ENCODE measurements at regions not wholly inside any gene's neighbourhood (a gene's known extent, or its start where the extent isn't known, plus 50 kb on each side); places are given as distances from the start of the nearest gene placed in this dataset.
"Not testable (repeated sequence)": the region's sequence is repeated elsewhere in the genome, so short reads cannot be mapped to it uniquely, and the experiment has no call there.

DNA sequence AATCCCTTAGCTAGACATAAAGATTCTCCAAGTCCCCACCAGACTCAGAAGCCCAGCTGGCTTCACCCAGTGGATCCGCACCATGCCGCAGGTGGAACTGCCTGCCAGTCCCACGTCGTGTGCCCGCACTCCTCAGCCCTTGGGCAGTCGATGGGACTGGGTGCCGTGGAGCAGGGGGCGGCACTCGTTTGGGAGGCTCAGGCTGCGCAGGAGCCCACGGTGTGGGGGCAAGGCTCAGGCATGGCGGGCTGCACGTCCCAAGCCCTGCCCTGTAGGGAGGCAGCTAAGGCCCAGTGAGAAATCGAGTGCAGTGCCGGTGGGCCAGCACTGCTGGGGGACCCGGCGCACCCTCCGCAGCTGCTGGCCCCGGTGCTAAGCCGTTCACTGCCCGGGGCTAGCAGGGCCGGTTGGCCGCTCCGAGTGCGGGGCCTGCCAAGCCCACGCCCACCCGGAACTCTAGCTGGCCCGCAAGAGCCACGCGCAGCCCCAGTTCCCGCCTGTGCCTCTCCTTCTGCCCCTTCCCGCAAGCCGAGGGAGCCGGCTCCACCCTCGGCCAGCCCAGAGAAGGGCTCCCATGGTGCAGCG, 95.9 kb upstream of the DTNBP1 start:
- no peak for DNase-seq

DNA sequence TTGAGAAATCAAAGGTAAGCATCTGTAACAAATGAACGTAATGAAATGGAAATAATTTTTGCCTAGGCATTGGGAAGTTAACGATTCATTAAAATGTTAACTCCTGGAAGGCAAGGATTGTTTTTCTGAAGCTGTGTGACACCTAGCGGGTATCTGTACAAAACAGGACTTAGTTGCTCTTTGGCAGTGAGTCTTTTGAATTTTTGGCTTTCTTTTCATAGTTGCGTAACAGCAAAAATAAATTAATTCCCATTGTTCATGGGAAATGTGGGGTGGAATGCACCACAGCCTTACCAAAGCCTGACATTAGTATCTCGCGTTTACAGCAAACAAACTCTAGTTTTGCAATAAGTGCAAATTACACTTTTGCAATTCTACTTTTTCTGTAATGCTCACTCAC, 92.7 kb upstream of the DTNBP1 start:
- DNase-seq, result no peak

DNA sequence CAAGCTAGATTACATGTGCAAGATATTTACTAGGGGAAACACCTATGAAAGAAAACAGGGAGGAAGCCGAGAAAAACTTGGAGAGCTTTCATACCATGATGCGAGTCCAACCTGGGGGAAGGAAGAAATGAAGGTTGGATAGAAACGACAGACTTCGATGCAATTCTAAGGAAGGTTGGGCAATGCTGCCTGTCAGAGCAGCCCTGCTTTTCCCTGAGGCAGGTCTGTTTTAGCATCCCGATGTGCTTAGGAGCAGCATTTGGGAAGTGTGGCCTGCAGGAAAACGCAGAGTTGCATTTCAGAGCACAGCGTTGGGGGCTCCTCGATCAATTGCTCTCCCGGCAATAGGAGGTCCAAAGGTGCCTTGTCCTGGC, 91.9 kb upstream of the DTNBP1 start:
- no peak for DNase-seq

DNA sequence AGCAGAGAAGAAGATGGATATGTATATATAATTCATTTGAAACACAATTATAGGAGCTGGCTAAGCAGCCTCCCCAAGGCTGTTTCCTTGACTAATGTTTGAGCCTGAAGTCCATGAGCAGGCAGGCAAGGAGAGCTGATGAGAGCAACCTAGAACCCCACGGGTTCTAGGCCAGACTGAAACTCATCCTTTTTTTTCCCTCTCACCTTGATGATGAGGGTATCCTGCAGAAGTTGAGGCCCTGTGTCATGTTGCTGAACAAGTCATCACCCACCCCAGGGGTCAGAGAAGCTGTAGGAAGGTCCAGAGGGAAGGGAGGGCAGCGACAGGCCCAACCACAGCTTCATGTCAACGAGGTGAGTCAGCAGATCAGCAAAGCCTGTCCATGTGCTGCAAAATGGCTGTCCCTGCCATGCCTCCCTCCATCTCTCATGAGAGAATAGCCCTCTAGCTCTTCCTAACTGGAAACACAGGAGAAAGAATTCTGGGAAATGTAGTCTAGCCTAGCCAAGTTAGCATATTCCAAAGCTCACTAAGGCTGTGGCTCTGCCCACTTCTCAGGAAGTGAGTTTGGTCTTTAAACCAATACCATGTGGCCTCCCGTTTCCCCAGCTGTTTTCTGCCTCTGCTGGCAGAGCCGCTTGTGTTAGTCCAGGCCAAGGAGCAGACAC, 91.3 kb upstream of the DTNBP1 start:
- DNase-seq, result no peak

DNA sequence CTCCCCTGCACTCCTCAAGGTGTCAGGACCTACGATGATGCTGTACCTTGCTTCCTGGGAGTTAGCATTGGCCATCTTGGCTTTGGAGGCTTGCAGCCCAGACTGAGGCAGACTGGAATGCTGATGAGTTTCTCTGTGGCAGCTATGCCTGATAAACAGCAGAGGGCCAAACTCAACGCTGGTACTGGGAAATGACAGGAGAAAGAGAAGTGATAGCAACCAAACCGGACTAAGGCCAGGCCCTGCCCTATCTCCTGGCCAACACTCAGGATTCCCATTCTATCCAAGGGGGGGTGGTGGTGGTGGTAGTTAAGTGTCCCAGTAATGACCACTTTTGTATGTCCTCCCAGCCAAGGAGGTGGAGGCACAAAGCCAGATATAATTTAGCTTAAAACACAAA, 90.0 kb upstream of the DTNBP1 start:
- DNase-seq, result peak in 1 of 2 donors; percentile 4

DNA sequence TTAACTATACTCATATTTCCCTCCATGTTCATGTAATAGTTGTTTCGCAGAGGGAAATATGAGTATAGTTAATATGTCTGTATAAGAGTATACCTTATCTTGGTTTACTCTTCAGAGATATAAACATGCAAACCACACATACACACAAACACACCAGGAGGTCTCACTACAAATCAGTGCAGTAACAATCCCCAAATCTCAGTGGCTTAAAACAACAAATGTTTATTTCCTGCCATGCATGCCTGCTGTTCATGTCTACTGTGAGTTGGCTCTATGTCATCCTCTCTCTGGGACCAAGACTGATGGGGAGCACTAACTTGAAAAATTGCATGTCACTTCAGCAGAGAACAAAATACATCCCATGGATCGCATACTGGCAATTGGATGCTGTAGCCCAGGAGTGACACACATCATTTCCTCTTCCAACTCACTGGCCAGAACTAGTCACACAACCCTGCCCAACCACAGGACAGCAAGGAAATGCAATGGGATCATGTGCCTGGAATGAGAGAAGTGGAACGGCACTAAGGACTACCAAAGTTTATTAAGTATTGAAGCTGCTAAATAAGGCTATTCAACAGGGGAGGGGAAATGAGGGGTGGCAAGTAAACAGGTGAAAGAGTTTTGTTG, 89.0 kb upstream of the DTNBP1 start:
- DNase-seq, result peak; percentile 9 to 14

DNA sequence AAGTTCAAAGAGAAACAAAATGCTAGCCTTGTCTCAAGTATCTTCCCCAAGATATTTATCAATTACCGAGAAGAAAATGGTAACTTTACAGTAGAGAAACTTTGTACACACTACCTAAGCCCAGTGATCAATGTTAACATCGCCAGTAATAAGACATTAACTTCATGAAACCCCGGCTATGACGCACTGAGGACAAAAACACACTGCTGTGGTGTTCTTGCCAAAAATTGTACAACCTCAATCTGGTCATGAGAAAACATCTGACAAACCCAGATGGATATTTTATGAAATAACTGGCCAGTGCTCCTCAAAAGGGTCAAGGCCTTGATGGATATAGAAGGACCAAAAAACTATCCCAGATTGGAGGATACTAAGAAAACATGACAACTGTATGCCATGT, 85.5 kb upstream of the DTNBP1 start:
- DNase-seq, result no peak

DNA sequence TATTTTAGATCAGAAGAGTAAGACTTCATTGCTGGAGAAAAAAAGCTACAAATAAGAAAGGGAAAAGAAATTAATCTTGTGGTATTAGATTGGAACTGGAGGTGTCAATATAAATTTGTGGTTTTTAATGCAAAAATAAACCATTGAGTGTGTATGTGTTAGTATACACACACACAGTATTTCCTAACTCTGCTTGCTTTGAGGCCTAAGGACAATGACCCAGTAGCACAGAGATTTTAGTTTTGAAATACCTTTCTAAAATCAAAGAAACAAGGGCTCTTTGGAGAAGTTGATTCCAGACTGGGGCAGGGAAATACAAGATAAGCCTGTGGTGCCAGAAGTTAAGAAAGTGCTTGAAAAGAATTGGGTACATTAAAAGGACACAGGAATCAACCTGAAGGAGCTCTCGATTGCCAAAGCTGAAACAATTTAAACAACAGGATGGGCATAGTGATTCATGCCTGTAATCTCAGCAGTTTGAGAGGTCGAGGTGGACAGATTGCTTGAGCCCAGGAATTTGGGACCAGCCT, 84.6 kb upstream of the DTNBP1 start:
- DNase-seq, result no peak

DNA sequence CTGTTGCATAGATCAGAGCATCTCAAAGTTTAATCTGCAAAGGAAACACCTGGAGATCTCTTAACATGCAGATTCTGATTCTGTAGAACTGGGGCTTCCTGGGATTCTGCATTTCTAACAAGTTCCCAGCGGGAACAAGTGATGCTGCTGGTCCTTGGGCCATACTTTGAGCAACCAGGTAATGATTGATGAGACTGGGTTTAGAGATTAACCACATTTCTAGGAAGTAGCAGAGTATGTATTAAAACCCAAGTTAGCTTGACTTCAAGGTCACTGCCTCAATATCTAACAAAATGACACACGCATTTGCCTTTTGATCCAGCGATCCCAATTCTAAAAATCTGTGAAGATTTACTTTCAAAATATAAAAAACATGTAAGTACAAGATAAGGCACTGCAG, 83.0 kb upstream of the DTNBP1 start:
- no peak for DNase-seq

DNA sequence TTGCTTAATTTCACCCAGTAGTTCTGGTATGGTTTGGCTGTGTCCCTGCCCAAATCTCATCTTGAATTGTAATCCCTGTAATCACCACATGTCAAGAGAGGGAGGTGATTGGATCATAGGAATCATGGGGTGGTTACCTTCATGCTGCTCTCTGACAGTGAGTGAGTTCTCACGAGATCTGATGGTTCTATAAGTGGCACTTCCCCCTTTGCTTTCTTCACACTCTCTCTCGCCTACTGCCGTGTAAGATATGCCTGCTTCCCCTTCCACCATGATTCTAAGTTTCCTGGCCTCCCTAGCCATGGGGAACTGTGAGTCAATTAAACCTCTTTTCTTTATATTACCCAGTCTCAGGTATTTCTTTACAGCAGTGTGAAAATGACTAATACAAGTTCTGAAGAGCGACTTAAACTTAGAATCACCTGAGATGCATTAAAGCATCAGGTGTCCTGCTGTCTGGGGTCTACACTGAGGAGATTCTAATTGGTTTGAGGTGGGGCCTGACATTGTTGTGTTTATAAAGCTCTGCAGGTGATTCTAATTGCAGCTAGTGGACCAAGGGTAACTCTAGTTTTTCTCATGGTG, 82.1 kb upstream of the DTNBP1 start:
- DNase-seq, result peak; percentile 73 to 77

DNA sequence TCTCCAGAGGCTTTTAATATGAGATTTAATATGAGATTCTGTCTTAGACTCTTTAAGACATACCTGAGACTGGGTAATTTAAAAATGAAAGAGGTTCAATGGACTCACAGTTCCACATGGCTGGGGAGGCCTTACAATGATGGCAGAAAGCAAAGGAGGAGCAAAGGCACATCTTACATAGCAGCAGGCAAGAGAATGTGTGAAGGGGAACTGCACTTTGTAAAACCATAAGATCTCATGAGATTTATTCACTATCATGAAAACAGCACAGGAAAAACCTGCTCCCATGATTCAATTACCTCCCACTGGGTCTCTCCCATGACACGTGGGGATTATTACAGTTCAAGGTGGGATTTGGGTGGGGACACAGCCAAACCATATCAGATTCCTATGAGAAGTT, 79.2 kb upstream of the DTNBP1 start:
- not testable (repeated sequence) for DNase-seq

DNA sequence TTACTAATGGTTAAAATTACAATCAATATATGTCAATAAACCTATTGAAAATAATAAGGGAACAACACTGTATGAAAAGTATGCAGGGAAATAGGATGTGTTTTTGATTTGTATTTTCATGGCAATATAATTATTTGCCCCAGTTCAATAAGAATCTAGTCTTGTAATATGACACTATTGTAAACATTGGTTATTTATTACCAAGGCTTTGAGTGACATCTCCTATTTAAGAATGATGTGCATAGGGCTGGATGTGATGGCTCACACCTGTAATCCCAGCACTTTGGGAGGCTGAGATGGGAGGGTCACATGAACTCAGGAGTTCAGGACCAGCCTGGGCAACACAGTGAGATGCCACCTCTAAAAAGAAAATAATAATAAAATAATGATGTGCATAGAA, 78.6 kb upstream of the DTNBP1 start:
- no peak for DNase-seq

DNA sequence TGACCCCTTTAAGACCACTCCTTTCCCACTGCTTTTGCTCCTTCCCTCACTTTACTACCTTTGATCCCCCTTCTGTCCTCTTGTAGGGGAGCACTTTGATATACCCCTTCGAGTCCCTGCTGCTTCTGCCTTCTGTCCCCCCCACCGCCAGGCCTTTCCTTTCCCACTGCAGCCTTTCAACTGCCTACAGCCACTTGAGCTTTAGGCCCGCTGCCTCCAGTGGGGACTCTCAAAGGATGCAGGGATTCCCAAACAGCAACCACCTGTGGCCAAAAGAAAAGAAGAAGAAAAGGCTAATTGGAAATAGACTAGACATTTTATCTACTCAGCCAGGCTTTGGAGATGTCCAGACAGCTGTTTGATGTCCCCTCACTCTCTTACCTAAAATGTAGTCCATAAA, 77.0 kb upstream of the DTNBP1 start:
- no peak for DNase-seq

DNA sequence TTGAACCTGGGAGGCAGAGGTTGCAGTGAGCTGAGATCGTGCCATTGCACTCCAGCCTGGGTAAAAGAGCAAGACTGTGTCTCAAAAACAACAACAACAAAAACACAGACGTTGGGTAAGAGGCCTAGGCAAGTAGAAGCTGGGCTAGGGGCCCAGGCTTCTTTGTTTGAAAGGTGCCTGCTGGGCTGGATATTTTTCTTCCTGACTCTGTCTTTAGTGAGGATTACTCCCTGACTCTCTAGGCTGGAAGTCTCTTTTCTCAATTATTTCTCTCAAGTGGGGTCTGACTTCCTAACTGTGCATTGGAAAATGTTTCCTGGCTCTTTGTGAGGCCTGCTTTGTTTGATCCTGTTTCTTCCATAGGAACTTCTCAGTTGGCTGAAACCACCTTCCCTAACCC, 76.5 kb upstream of the DTNBP1 start:
- DNase-seq, result no peak

DNA sequence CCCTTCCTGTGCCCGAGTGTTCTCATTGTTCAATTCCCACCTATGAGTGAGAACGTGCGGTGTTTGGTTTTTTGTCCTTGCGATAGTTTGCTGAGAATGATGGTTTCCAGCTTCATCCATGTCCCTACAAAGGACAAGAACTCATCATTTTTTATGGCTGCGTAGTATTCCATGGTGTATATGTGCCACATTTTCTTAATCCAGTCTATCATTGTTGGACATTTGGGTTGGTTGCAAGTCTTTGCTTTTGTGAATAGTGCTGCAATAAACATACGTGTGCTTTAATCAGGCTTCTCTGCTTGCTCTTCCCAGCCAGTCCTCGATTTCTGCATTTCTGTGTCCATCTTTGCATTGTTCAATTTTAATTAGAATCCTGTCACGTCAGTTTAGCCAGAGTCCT, 75.4 kb upstream of the DTNBP1 start:
- DNase-seq, result not testable (repeated sequence)

DNA sequence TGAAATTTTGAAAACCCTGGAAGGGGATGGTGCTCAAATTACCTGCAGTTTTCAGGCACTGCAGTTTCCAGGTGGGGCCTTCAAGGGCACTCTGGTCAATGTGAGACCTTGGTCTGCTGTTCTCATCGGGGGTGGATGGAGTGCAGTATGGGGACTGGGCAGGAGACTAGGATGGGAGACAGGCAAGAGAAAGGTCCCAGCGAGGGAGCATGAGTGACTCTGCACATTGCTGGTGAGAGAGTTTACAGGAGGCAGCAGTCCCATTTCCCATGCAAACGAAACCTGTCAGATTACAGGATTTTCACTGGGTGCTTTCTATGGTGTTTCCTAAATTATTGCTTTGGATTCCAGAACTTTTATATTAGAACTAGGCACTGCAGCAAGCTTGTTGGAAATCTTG, 73.5 kb upstream of the DTNBP1 start:
- no peak for DNase-seq

DNA sequence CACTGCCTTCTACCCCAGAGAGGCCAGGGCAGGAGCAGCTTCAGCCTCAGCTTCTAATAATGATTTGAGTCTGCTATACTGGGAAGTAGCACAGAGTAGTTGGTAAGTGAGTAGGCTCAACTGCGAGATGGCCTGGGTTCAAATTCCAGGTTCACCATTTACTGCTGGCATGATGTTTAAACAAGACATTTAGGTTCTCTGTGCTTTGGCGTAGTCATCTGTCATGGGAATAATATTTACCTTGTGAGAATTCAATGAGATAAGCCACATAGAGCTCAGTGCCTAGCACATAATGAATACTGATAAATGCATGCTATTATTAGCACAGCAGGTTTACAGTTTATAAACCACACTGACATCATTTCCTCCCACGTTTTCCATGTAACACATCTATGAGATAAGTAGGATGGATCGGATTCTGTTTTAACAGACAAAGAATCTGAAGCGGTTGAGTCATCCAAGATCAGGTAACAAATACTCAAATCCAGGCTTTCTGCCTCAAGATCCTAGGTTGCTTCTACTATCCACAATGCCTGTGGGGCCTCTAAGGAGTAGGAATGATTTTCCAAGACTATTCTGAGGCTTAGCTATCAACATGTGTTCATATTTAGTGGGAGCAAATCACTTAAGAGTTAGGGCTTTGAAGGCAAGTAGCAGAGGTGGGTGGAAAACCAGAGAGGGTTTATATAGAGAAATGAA, 72.9 kb upstream of the DTNBP1 start:
- no peak for DNase-seq

DNA sequence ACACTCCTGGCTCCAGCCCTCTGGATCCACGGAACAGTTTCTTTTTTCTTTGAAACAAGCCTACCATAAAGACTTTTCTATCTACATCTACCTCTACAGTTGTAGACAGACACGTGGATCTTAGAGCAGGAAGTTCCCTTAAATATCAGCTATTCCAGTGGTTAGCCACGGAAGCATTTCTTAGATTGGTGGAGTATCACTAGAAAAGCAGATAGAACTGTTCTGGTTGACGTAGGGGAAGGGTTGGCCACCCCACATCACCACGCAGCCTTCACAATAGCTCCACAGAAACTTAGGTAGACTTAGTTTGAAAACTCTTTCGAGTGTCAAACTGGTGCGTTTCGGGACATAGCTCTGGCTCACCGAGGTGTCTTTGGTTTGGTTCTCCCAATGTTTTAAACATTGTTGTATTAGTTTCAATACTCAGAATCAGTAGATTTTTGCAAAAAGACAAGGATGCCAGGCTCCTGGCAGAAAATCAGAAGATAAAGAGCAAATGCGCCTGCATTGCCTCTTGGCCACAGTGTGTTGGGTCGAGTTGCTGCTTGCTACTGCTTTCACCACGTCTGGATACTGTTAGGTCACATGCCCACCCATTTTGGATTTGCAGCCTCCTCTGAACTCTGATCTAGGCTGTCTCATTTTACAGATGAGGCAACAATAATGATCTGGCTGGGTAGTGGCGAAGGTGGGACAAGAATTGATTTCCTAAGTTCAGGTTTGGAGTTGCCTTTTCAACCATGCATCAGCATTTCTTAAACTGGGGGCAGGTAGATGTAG, 71.5 kb upstream of the DTNBP1 start:
- no peak for DNase-seq

DNA sequence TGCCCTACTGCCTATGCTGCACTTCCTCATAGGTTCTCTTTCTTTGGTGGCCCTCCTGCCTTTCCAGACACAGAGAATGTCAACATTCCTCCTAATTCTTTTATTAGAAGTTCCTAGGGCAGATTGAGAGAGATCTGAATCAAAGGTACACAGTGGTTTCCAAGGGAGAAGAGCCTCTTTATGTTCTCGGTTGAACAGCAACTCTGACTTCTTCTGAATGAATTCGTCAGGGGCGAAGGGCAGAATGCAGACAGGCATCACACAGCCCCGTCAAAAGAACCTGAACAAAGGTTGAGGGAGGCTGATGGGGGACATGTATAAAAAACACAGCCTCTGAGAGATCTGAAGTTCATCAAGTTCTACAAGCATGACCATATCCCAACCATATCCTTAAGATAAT, 68.1 kb upstream of the DTNBP1 start:
- DNase-seq, result no peak

DNA sequence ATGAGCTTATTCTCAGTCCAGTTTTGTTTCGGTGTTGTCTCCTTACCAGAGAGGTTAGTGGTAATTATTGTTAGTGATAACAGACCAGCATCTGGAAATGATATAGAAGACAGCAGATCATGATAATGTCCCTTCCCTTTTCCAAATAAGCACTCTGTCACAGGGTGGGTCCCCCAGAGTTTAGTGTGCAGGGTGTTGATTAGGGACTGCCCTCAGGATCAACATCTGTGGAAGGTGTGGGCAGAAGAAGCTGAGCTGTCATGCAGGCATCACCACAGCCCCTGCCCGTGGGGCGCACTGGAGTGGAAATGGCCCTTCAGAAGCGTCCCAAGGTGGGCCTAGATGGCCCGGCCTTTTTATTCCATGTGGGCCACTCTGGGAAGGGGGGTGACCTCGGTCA, 67.6 kb upstream of the DTNBP1 start:
- no peak for DNase-seq

DNA sequence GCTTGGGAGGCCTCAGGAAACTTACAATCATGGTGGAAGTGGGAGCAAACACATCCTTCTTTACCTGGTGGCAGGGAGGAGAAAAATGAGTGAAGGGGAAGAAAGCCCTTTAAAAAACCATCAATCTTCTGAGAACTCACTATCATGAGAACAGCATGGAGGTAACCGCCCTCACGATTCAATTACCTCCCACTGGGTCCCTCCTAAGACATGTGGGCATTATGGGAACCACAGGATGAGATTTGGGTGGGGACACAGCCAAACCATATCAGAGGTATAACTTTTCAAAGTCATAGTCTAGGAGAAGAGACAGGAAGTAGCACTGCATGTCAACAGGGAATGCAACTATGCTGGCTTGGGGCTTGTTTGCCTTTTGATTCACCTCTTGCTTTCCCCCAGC, 59.9 kb upstream of the DTNBP1 start:
- no peak for DNase-seq

DNA sequence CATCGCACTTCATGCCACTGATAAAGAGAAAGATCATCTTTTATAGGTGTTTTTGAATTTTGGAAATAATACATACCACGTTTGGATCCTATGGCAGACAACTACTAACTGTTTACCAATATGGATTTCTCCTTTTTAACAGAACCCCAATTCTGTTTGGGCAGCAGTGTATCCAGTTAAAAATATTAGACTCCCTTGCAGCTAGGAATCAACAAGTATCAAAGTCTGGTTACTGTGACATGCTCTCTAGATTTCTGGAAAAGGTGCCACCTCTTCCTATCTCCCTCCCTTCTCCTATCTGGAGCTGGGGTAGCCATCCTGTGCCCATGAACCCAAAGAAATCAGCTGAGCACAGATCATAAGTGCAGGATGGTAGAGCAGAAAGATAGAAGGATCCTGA, 54.1 kb upstream of the DTNBP1 start:
- no peak for DNase-seq

DNA sequence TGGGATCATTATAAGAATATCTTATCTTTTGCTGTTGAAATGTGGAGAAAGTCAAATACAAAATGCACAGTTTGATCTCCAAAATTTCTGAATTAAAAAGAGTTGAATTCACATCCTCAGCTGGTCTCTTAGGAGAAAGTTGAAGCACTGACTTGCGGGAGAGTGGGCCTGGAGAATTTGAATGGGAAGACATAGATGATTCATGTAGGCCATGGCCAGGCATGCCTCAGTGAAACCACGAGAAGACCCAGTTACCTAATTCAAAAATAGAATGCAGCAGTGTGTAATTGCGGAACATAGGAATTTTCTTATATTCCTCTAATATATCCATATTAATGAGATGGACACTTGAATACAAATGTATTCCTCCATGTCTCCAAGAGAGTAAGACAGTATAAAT, 53.0 kb upstream of the DTNBP1 start:
- no peak for DNase-seq

Measured in inflammatory macrophage (primary cell).